Epithelial cell of esophagus (primary cell): ENCODE measurements at regions not wholly inside any gene's neighbourhood (a gene's known extent, or its start where the extent isn't known, plus 50 kb on each side); places are given as distances from the start of the nearest gene placed in this dataset.
"Not testable (repeated sequence)": the region's sequence is repeated elsewhere in the genome, so short reads cannot be mapped to it uniquely, and the experiment has no call there.

ENCODE experiments used
- DNase-seq: peaks from one replicate; pipeline ENCODE4 v3.0.0; 2010; ENCODE audit warnings: low read depth
- H3K4me3 ChIP-seq: 2 replicates; pipeline ENCODE4 v1.5.1; 2011; ENCODE audit warnings: mild to moderate bottlenecking, low read length, control low read depth
- TF ChIP-seq, protein P1 (sequence below): IDR thresholded peaks from 2 replicates; pipeline ENCODE4 v1.5.1; 2011; ENCODE audit warnings: low read depth, mild to moderate bottlenecking, low read length, control low read depth, inconsistent platforms; ENCODE audit not compliant: insufficient read depth; ENCODE audit errors: missing control alignments

DNA sequence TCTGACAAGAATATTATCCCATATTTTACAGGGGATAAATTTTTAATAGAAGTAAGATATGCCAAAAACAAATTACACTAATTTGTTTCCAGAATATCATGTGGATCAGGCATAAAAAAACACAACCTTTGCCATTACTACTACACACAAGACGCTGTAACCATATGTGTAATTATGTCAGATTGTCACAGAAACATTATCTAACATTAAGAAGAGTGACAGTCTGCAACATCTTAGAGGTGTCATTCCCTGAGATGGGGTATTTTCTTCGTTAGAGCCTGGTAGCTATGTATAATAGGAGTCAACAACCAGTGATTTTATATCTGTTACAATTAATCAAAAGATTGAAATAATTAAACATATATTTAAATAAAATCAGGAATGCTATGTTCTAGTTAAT lies 518.9 kb downstream of the RERGL start:
- DNase-seq = no peak
- TF ChIP-seq, protein P1, sequence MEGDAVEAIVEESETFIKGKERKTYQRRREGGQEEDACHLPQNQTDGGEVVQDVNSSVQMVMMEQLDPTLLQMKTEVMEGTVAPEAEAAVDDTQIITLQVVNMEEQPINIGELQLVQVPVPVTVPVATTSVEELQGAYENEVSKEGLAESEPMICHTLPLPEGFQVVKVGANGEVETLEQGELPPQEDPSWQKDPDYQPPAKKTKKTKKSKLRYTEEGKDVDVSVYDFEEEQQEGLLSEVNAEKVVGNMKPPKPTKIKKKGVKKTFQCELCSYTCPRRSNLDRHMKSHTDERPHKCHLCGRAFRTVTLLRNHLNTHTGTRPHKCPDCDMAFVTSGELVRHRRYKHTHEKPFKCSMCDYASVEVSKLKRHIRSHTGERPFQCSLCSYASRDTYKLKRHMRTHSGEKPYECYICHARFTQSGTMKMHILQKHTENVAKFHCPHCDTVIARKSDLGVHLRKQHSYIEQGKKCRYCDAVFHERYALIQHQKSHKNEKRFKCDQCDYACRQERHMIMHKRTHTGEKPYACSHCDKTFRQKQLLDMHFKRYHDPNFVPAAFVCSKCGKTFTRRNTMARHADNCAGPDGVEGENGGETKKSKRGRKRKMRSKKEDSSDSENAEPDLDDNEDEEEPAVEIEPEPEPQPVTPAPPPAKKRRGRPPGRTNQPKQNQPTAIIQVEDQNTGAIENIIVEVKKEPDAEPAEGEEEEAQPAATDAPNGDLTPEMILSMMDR = no peak
- H3K4me3 ChIP-seq = no peak overlapping the region

DNA sequence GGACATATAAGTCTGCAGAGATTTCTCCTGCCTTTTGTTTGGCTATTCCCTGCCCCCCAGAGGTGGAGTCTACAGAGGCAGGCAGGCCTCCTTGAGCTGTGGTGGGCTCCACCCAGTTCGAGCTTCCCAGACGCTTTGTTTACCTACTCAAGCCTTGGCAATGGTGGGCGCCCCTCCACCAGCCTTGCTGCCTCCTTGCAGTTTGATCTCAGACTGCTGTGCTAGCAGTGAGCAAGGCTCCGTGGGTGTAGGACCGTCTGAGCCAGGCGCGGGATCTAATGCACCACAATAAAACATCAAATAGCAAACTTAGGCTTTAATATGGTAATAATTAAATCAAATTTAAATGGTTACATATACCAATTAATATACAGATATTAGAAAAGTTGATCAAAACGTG lies 525.4 kb downstream of the RERGL start:
- not testable (repeated sequence) for DNase-seq, H3K4me3 ChIP-seq

DNA sequence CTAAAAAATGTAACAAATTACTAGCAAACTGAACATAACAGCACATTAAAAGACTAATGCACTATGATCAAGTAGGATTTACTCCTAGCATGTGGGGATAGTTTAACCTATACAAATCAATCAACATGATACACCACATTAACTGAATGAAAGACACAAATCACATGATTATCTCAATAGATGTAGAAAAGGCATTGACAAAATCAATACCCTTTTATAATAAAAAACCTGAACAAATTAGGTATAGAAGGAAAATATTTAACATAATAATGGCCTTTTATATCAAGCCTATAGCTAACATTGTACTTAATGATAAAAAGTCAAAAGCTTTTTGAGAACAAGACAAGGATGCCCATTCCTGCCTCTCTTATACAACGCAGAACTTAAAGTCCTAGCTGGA lies 540.0 kb downstream of the RERGL start:
- H3K4me3 ChIP-seq = no peak overlapping the region
- TF ChIP-seq, protein P1 = no peak

DNA sequence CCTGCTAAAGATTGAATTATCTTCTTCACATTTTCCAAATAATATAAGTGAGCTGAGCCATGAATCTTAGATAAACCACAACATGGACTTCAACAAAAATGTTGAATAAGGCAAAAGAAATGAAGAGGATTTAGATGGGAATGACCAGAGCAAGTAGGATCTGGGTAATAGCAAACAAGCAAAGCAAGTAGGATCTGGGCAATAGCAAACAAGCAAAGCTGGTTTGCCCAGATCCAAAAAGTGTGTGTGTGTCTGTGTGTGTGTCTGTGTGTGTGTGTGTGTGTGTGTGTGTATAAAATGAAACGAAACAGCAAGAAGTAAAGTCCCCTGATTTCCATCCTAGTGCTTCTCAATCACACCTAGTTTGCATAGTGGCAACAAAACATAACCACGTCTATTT lies 549.1 kb downstream of the RERGL start:
- DNase-seq = peak; percentile 4
- TF ChIP-seq, protein P1 = no peak

More for the DNA sequence above, 540.0 kb downstream of the RERGL start:
- no peak for DNase-seq

DNA sequence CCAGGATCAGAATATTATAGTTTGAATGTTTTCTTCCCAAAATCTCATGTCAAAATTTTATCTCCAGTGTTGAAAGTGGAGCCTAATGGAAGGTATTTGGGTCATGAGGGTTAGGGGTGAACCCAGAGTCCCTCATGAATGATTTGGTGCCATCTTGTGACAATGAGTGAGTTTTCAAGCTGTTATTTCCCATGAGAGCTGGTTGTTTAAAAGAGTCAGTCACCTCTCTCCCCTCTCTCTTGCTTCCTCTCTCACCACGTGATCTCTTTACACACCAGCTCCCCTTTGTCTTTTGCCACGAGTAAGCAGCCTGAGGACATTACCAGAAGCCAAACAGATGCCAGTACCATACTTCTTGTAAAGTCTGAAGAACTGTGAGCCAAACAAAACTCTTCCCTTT lies 561.6 kb downstream of the RERGL start:
- TF ChIP-seq, protein P1 = no peak
- no peak overlapping the region for H3K4me3 ChIP-seq
- no peak for DNase-seq

More for the DNA sequence above, 549.1 kb downstream of the RERGL start:
- H3K4me3 ChIP-seq = no peak overlapping the region

DNA sequence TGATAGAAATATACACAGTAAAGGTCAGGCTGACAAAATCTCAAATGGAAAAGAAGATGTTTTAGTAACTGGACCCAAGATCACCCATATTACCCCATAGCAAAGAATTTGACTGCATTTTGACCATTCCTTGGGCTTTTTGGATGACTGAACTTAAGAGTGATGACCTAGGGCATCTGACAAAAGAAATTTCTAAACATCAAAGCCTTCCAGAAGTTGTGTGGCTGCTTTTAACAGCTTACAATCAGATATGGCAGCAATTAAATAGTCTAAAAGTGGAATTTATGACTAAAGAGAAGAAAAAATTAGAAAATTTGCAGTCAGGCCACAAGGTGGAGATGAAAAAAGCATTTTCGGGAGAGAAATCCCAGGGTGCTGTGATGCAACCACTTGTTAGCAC lies 563.0 kb downstream of the RERGL start:
- no peak overlapping the region for H3K4me3 ChIP-seq
- DNase-seq = no peak
- TF ChIP-seq, protein P1 = no peak

DNA sequence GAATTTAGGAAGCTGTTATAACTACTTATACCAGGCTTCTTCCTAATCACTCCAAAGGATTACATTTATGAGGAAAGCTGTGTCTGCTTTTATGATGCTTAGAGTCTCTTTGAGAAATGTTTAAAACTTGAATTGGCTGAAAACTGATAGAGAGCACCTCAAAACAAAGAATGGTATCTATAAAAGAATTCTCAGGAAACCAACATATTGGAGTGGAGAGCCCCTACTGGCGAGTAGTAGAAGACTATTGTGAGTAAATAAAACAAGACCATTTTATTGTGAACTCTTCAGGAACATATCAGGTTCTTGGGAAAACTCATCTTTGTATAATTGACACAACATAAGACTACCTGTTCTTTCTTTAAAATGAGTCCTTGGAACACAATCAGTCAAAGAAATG lies 578.6 kb downstream of the RERGL start:
- peak; percentile 1 for DNase-seq
- H3K4me3 ChIP-seq = no peak overlapping the region
- TF ChIP-seq, protein P1 = no peak
